ENCODE measurements at regions not wholly inside any gene's neighbourhood (a gene's known extent, or its start where the extent isn't known, plus 50 kb on each side); places are given as distances from the start of the nearest gene placed in this dataset.

DNA sequence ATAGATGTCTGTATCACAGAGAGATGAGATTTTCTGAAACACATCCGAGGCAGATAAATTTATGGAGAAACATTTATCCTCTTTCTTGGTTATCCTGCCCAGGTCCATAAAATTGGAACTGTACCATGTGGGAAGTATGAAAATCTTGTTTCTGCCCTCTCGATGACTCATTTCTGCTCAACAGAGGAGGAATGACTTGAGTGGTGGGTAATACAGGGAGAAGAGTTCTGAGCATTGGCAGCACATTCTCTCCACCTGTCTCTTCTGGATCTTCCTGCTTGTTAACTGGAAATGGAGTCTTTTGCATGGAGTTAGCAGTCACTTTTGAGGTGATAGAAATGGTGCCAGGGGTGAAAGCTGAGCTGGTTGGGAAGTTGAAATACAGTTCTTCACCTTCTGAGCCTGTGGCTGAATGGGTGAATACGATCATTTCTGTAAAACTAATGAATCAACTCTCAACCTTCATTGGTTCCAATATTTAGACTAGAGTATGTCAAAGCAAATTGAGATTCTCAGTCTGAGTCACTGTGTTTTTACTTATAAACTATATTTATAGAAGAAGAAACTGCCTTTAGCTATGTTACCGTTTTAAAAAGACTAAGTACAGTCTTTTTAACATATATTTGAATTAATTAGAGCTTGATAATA, 945.5 kb downstream of the SORCS3 start:
- TF ChIP-seq, protein P1, sequence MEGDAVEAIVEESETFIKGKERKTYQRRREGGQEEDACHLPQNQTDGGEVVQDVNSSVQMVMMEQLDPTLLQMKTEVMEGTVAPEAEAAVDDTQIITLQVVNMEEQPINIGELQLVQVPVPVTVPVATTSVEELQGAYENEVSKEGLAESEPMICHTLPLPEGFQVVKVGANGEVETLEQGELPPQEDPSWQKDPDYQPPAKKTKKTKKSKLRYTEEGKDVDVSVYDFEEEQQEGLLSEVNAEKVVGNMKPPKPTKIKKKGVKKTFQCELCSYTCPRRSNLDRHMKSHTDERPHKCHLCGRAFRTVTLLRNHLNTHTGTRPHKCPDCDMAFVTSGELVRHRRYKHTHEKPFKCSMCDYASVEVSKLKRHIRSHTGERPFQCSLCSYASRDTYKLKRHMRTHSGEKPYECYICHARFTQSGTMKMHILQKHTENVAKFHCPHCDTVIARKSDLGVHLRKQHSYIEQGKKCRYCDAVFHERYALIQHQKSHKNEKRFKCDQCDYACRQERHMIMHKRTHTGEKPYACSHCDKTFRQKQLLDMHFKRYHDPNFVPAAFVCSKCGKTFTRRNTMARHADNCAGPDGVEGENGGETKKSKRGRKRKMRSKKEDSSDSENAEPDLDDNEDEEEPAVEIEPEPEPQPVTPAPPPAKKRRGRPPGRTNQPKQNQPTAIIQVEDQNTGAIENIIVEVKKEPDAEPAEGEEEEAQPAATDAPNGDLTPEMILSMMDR (IDR thresholded peaks at IDR 0.05): no peak
- TF ChIP-seq POLR2AphosphoS5 (IDR thresholded peaks at IDR 0.05): no peak
